IPS-15b (cell line): ENCODE measurements at regions not wholly inside any gene's neighbourhood (a gene's known extent, or its start where the extent isn't known, plus 50 kb on each side); places are given as distances from the start of the nearest gene placed in this dataset.

Source experiments
- H3K27me3 ChIP-seq: one replicate; pipeline ENCODE4 v1.6.1; 2013; ENCODE audit warnings: low read length; ENCODE audit not compliant: control insufficient read depth, insufficient read depth
- H3K36me3 ChIP-seq: one replicate; pipeline ENCODE4 v1.6.1; 2013; ENCODE audit warnings: low read length; ENCODE audit not compliant: control insufficient read depth, insufficient read depth
- H3K4me1 ChIP-seq: one replicate; pipeline ENCODE4 v1.6.1; 2013; ENCODE audit warnings: mild to moderate bottlenecking, low read length; ENCODE audit not compliant: control insufficient read depth, insufficient read depth
- H3K4me3 ChIP-seq: one replicate; pipeline ENCODE4 v1.5.1; 2013; ENCODE audit warnings: low read depth, low read length
- H3K9ac ChIP-seq: one replicate; pipeline ENCODE4 v1.6.1; 2013; ENCODE audit warnings: low read depth, mild to moderate bottlenecking, low read length
- H3K9me3 ChIP-seq: one replicate; pipeline ENCODE4 v1.6.1; 2013; ENCODE audit warnings: mild to moderate bottlenecking, low read length; ENCODE audit not compliant: control insufficient read depth, insufficient read depth

DNA sequence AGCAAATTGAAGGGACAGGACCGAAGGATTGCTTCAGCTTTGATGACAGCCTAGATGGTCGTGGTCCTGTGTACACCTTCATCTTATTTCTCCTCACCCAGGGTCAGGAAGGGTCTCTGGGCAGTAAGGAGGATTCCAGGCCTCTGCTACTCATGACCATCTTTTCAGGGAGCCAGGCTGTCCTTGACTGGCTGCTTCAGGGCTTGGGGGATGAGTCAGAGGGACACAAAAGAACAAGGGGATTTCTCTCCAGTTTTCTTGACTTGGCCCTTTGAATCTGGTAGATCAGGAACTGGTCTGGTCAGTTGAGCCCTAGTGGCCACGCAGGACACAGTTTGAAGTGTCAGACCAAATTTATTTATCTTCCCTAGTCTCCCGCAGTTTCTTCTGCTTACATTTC is 402.1 kb upstream of the CHD6 start:
- no peak overlapping the region for H3K4me3 ChIP-seq
- no peaks in the 10 kb centered on the region for H3K27me3 ChIP-seq
- H3K36me3 ChIP-seq = no peaks in the 10 kb centered on the region
- no peaks in the 10 kb centered on the region for H3K9me3 ChIP-seq
- no peaks in the 10 kb centered on the region for H3K4me1 ChIP-seq
- no peak overlapping the region for H3K9ac ChIP-seq

DNA sequence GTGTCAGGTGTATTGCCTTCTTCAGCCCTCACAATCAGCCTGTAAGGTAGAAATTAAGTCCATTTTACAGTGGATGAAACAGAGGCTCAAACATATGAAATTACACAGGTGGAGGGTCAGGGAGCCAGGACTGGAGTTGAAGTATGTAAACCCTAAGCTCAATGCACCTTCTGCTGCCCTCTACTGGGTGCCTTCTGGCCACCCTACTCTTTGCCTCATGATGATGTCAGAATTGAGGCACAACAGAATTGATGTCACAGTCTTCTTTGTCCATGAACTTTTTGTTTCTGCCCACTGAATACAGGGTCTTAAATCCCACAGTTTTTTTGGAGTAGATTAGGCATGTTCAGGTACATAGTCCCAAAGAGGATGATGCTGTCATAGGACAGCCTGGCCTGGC is 400.8 kb upstream of the CHD6 start:
- Histone ChIP-seq H3K27me3 (no peaks in the 10 kb centered on the region), H3K9me3 (no peaks in the 10 kb centered on the region), H3K4me3 (no peak overlapping the region), H3K9ac (no peak overlapping the region), H3K36me3 (no peaks in the 10 kb centered on the region), H3K4me1 (no peaks in the 10 kb centered on the region)

- H3K36me3 ChIP-seq = no peaks in the 10 kb centered on the region
- H3K4me1 ChIP-seq = peaks cover 4% of the 10 kb centered on the region
- H3K4me3 ChIP-seq = no peak overlapping the region
- no peaks in the 10 kb centered on the region for H3K9me3 ChIP-seq
- H3K9ac ChIP-seq = no peak overlapping the region
- no peaks in the 10 kb centered on the region for H3K27me3 ChIP-seq
Observed at GRCh38 chr20:42010090-42010489, 391.9 kb upstream of the CHD6 start.

DNA sequence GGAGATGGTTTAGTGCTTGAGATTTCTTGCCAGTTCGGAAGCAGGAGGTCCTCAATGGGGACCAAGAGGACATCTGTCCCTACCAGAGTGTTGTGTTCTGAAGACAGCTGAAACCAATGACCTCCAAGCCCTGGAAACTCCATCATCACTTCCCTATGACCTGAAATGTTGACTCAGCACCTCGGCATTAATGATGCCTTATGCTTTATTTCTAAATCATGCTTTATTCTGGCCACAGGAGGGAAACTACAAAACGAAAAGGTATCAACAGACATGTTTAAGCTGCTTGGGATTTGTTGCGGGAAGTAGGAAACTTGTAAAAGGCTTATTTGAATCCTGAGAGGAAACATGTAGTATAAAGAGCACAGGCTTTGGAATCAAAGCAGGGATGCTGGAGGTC is 389.1 kb upstream of the CHD6 start:
- H3K4me1 ChIP-seq = peaks cover 7% of the 10 kb centered on the region
- no peak overlapping the region for H3K4me3 ChIP-seq
- H3K27me3 ChIP-seq = no peaks in the 10 kb centered on the region
- H3K36me3 ChIP-seq = no peaks in the 10 kb centered on the region
- no peaks in the 10 kb centered on the region for H3K9me3 ChIP-seq
- no peak overlapping the region for H3K9ac ChIP-seq

DNA sequence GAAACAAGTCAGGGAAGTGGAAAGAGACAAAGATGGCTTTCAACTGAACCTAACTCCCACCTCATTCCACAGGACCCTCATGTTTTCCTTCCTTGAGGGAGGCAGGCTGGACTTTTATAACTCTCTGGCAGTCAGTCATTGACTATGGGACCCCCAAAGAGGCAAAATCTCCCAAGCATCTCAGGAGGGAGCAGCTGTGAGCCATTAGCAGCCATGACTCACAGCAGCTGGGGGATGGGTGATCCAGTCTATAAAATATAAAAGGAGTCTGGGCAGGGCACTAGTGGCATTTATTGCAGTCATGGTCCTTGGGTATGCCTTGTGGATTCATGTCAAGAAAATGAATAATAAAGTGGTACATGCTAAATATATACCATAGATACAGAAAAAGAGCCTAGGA is 387.0 kb upstream of the CHD6 start:
- H3K4me3 ChIP-seq = no peak overlapping the region
- no peaks in the 10 kb centered on the region for H3K9me3 ChIP-seq
- no peak overlapping the region for H3K9ac ChIP-seq
- H3K27me3 ChIP-seq = no peaks in the 10 kb centered on the region
- peaks cover 7% of the 10 kb centered on the region for H3K4me1 ChIP-seq
- H3K36me3 ChIP-seq = no peaks in the 10 kb centered on the region

DNA sequence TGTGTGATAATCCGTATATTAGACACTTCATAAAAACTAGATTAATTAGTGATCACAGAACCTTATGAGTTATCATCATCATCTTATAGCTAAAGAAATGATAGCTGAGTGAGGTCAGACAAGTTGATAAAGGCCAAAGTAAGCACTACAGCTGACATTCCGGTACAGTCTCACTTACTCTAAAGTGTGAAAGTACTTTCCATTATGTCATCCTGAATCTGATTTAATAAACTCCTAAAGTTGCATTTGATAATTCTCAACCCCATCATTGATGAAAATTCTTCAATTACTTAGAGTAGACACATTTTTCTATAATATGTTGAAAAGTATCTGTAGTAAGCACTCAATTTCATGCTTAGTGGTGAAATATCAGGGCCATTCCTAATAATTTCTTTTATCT is 385.2 kb upstream of the CHD6 start:
- H3K9ac ChIP-seq = no peak overlapping the region
- peaks cover 7% of the 10 kb centered on the region for H3K4me1 ChIP-seq

GRCh38 chr20:41998539-41999341 is 380.6 kb upstream of the CHD6 start:
- no peaks in the 10 kb centered on the region for H3K36me3 ChIP-seq
- H3K27me3 ChIP-seq = no peaks in the 10 kb centered on the region
- no peaks in the 10 kb centered on the region for H3K4me1 ChIP-seq
- no peak overlapping the region for H3K9ac ChIP-seq
- no peaks in the 10 kb centered on the region for H3K9me3 ChIP-seq
- no peak overlapping the region for H3K4me3 ChIP-seq

More for the DNA sequence above, 385.2 kb upstream of the CHD6 start:
- H3K36me3 ChIP-seq = no peaks in the 10 kb centered on the region
- no peak overlapping the region for H3K4me3 ChIP-seq
- no peaks in the 10 kb centered on the region for H3K9me3 ChIP-seq
- H3K27me3 ChIP-seq = no peaks in the 10 kb centered on the region

DNA sequence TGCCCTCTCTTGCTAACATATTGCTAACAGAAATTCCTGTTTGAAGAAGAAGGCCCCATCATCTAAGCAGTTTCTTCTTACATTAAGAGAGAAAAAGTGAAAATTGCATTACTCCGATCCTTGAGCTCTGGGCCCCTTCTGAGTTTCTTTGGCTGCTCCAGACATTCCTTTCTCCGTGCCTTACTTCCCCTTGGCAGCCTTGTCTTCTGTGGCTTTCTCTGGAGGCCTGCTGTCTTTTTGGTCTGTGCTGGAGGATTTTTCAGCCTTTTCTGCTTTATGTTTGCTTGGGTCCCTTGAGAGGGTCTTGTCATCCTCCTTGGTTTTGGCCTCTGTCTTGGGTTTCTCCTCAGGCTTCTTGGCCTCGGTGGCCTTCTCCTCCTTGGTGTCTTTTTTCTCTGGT is 378.8 kb upstream of the CHD6 start:
- H3K9ac ChIP-seq = no peak overlapping the region
- no peaks in the 10 kb centered on the region for H3K27me3 ChIP-seq
- no peaks in the 10 kb centered on the region for H3K9me3 ChIP-seq
- H3K4me1 ChIP-seq = no peaks in the 10 kb centered on the region
- H3K4me3 ChIP-seq = no peak overlapping the region
- no peaks in the 10 kb centered on the region for H3K36me3 ChIP-seq

- Histone ChIP-seq H3K4me1 (no peaks in the 10 kb centered on the region), H3K4me3 (no peak overlapping the region), H3K36me3 (no peaks in the 10 kb centered on the region), H3K9ac (no peak overlapping the region), H3K9me3 (no peaks in the 10 kb centered on the region), H3K27me3 (no peaks in the 10 kb centered on the region)
Observed at GRCh38 chr20:41992481-41992880, 374.3 kb upstream of the CHD6 start.

DNA sequence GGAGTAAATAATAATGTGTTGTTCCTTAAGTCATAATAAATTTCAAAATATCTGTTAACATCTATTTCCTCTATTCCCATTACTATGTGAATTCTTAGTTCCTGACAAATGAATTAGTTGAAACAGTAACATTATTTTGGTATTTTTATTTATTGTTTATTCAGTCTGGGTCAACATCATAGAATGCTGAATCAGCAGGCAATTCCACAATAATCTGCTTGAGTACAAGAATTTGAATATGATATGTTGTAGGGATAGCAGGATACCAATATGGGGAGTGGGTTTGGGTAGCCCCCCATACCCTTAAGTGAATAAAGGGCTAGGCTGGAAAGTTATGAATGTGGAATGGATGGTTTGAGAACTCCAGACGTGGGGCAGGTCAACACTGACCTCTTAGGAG is 373.2 kb upstream of the CHD6 start:
- H3K4me3 ChIP-seq = no peak overlapping the region
- no peak overlapping the region for H3K9ac ChIP-seq
- no peaks in the 10 kb centered on the region for H3K9me3 ChIP-seq
- H3K4me1 ChIP-seq = no peaks in the 10 kb centered on the region
- H3K27me3 ChIP-seq = no peaks in the 10 kb centered on the region
- H3K36me3 ChIP-seq = no peaks in the 10 kb centered on the region

DNA sequence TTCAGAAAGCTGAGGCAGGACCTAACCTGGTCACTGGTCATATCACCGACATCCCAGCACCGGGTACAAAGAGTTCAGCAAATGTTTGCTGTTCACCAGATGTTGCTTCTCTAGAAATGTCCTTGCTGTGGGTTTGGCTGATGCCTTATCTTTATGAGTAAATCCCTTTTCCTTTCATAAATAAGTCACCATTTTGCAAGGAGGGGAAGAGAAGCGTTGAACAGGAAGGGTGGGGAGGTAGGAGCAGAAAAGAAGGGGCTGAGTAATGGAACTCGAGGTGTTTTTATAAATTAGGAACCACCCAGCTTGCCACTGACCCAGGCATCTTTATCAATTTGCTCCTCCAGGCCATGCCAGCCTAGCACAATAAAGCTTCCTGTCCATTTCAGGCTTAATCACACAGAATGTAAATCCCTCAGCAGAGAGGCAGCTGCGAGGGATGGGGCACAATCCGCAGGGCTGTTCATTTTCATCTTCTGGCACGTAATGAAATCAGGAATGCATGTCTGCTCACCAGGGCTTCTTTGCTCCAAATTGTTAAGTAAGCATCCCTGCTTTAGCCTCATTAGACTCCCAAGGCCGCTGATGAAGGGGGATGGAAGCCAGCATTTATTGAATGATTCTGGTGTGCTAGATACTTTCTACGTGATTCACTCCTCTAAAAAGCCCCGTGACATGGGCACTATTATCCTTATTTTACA is 371.9 kb upstream of the CHD6 start:
- Histone ChIP-seq H3K27me3 (no peaks in the 10 kb centered on the region), H3K4me1 (no peaks in the 10 kb centered on the region), H3K4me3 (no peak overlapping the region), H3K9ac (no peak overlapping the region), H3K36me3 (no peaks in the 10 kb centered on the region), H3K9me3 (no peaks in the 10 kb centered on the region)

DNA sequence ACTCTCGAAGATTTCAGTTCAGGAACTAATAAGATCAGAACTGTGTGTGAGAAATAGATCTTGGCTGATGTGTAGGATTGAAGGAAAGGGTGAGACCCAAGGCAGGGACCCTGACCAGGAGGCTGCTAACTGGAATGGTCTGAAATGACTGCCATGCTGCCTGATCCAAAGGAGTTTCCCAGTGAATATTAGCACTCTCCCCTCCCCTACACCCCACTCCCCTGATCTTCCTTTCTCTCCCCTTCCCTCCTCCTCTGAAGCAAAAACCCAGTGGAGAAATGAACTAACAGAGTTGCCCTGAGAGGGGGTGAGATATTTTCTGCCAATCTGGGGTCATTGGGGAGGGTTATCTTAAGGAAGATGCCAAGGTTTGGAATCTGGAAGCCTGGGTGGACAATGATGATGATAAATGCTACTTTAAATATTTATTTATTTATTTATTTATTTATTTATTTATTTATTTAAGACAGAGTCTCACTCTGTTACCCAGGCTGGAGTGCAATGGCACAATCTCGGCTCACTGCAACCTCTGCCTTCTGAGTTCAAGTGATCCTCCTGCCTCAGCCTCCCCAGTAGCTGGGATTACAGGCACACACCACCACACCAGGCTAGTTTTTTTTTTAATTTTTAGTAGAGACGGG is 371.0 kb upstream of the CHD6 start:
- Histone ChIP-seq H3K4me1 (no peaks in the 10 kb centered on the region), H3K27me3 (no peaks in the 10 kb centered on the region), H3K9ac (no peak overlapping the region), H3K9me3 (no peaks in the 10 kb centered on the region), H3K4me3 (no peak overlapping the region), H3K36me3 (no peaks in the 10 kb centered on the region)
